NCI-H1105 treated with DMSO at 0.1 percent for 48 hours (cell line): ENCODE measurements at regions not wholly inside any gene's neighbourhood (a gene's known extent, or its start where the extent isn't known, plus 50 kb on each side); places are given as distances from the start of the nearest gene placed in this dataset.
A peak's percentile ranks its signal among the peaks of the same experiment; 100 is the strongest.
"Not testable (repeated sequence)": the region's sequence is repeated elsewhere in the genome, so short reads cannot be mapped to it uniquely, and the experiment has no call there.

ENCODE experiments used
- DNase-seq: peaks from one replicate; lab custom pipeline; 2025; lab: John Stamatoyannopoulos, UW

DNA sequence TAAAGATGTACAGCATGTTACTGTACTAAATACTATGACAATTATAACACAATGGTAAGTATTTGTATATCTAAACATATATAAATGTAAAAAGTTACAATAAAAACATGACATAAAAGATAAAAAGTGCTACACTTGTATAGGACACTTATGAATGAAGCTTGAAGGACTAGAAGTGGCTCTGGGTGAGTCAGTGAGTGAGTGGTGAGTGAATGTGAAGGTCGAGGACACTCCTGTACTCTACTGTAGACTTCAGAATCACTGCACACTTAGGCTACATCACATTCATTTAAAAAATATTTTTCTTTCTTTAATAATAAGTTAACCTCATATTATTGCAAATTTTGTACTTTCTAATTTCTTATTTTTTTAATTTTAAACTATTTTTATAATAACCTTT is 1476.7 kb upstream of the CDH8 start:
- DNase-seq, result no peak

DNA sequence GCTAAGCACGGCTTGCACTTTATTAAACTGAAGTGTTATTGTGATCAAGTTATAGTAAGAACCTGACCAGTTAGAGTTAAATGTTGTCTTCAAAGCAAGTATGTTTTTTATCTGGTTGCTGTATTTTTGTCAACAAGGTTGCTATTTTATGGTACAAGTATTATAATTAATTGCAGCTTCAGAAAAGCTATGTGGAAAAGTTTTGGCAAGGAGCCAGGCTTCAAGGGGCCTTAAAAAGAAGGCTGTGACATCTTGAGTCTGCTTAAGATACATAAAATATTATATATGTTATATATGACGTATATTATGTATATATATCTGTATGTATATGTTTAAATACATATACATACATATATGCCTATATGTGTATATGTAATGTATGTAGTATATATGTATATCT is 1461.2 kb upstream of the CDH8 start:
- DNase-seq, result peak; percentile 1

DNA sequence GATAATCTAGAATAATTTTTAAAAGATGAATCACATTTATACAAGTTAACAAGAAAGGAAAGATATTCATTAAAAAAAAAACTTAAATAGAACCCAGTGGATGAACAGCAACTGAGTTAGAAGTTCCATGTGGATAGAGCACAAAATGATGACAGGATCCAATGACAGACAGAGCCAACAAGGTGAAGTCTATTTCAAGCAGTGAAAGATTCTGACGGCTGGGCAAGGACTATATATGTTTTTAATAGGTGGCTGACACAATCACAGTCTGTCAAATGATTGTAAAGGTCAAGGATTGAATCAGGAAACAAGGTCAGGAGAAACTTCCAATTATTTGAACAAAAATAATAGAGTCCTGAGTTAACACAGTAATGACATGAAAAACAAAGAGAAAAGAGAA is 1460.0 kb upstream of the CDH8 start:
- no peak for DNase-seq

DNA sequence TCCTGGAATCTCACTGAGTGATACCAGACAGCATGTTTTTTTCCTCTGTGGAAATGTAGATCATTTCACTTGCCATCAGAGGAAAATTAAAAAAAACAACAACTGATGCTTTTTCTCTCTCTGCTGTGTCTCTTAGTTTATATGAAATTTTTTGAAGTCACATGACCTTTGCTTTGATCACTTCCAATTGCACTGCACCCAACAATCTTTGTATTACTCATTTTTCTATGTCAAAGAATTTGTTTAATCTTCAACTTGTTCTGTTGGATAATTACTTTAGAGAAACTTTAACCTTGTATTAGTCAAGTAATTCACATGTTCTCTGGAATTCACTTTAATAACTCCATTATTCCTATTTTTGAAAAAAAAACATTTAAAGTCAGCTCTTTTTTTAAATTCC is 1452.7 kb upstream of the CDH8 start:
- no peak for DNase-seq

DNA sequence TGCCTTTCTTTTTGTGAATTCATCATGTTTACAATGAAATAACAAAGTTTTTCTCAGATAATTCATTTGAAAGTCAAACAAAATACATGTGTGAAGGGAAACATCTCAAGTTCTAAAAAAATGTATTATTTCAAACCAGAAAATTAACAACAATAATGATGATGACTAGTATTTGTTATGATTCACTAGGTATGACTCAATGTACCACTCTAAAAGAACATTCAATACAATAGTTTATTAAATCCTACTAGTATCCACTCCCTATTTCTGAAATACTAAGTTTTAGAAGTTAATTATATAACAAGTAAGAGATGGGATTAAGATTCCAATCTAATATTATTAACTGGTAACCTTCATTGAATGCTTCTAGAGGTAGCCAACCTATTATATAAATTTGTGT is 1444.8 kb upstream of the CDH8 start:
- DNase-seq, result no peak

DNA sequence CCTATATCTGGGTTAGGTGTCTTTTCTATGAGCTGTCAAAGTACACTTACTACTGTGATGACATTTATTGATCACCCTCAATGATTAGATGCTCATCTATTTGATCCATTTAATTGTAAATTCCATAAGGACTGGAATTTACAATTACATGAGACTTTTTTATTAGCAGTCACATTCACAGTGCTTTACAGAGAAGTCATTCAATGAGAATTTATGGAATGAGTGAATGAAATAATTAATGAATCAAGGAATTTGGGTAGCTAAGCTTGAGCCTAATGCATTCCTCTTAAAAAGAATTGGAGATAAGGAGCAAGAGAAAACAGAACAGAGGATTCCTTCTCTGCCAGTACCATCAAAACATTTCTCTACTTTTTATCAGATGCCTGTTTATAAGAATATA is 1437.5 kb upstream of the CDH8 start:
- DNase-seq, result no peak

DNA sequence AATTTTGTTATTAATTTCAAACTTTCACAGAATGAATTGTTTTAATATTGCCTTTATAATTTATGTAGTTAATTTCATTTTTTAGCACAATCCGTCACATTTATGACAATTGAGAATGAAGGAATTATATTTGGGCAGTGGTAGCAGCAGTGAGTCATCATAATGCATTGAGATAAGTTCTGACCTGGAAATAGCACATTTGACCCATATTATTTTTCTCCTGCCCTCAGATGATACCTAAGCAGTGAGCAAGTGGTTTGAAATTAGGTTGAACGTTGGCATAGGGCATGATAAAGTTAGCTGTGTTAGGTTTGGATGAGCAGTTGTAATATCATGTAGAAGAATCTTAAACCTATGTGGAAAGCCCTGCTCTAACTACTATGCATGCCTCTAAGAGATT is 1431.3 kb upstream of the CDH8 start:
- no peak for DNase-seq

DNA sequence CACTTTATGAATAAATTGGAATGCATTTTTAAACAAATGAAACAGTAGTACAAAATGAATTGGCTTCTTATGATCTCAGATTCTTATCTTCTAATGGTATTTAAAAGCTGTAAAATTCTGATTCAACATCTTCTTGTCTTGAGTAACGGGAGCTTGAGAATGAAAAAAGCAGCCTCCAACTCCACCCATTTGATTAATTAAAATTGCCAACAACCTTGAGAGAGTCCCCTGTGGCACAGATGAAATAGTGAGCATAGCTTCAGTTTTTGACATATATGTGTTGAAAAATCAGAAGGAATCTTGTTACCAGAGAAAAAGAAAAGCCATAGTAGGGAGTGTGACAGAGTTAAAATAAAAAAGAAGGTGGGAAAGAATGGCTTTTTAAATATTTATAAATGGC is 1426.1 kb upstream of the CDH8 start:
- no peak for DNase-seq

DNA sequence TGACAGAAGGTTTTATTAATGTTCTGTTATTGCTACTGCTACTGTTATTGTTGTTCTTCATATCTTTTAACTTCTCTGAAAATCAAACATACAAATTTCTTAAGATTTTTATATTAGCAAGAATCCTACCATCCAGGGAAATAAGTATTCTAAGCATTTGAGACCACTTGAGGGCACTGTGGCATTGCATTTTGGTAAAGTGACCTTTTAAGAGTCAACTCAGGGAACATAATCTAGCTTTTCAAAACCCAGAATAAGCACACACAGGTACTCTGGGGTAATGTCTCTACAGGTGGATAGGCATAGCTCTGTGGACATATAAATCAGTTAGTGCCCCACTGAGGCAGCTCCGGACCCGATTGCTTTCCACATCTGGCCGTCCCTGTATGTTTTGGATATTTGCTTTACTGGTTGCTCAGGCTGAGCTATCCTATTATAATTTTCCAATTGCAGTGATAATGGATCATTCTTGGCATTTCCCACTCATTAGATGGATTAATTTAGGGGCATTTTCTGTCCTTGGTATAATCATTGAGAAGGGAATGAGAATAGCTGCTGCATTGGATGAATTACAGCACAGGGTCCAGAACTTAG is 1425.1 kb upstream of the CDH8 start:
- peak; percentile 49 for DNase-seq

DNA sequence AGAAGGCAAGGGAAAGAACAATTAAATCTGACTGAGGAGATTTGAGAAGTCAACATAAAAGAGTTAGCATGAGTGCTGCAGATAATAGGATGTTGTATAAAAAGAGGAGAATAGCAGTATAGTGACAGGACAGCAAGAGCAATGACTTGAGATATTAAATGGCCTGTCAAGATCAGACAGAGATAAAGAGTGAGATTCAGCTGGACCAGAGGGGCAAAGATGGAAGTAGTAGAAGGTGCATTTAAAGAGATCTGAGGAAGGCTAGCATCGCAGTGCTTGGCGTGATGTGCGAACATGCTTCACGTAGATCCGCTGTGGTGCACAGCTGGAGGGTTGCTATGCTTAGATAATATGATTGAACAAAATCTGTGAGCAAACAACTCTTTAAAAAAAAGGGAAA is 1422.6 kb upstream of the CDH8 start:
- DNase-seq, result no peak

DNA sequence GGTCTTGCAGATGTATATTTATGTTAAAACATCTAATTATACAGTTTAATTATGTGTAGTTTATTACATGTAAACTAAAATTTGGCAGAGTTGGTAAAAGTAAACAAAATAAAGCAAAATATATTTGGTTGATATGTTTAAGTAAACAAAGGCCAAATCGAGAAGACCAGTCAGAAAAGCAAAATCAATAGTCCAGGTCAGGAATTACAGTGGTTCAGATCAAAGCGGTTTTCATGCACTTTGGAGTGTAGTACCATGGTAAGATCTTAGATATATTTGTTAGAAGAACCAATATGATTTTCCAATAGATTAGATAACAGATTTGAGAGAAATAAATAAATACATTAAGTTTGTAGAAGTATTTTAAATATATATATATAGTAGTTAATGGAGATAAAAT is 1421.6 kb upstream of the CDH8 start:
- no peak for DNase-seq

DNA sequence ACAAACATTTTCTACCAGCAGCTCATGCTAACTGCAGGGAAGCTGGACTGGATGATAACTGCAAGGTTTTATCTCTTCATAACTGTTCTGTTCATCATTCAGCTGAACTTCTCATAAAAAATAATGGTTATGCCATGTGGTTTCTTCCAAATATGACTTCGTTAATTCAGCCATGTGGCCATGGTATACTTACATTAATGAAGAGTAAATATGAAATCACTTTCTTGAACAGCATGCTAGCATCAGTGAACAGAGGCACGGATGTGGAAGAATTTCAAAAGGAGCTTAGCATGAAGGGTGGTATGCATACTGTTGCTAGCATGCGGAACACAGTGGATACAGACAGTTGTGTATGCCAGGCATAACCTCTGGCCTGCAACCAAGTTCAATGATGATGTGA is 1417.0 kb upstream of the CDH8 start:
- DNase-seq, result no peak

DNA sequence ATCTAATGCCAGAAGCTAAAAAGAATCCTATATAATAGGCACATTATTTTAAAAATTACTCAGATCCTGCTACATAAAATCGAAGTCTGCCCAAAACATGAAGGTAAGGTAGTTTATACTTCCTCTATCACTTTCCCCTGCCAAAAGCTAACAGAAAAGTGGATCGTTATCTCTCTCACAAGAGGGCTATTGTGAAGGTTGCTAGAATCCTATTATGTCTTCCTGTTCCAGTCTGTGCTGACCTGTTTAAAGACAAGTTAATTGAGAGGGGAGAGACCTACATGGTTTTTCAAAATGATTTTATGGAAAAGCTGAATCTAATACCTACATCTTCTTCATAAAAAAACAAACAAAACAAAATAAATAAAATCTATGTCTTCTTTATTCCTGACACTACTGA is 1410.9 kb upstream of the CDH8 start:
- peak; percentile 69 for DNase-seq

DNA sequence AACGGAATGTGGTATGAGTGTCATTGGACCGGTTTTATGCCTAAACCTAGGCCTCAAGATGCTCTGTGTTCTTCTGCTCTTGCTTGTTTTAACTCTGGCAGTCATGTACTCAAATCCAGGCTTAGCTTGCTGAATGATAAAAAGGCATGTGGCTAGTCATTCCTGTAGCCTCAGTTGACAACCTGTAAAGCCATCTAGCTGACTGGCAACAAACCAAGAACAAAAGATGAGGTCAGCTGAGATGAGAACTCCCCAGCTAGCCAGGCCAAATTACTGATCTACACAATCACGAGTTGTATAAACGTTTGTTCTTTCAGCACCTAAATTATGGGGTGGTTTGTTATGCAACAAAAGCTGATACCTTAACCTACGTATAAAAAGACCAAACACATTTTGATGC is 1406.0 kb upstream of the CDH8 start:
- no peak for DNase-seq

DNA sequence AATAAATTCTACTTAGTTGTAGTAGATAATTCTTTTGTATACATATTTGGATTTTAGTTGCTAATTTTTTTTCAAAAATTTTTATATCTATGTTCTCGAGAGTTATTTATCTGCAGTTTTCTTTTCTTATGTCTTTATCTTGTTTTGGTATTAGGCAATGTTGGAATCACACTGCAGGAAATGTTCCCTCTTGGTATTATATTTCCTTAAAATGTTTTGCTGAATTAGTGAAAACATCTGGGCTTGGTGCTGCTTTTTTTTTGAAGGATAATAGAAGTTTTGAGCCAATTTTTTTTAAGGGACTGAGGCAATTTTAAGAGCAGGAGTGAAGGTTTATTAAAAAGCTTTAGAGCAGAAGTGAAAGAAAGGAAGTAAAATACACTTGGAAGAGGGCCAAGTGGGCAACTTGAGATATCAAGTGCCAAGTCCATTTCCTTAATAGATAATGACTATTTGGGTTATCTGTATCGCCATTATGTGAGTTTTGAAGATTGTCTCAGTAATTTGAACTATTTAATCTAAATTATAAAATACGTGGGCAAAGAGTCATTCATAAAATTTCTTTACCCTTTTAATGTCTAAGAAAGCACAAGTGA is 1390.1 kb upstream of the CDH8 start:
- DNase-seq, result no peak

DNA sequence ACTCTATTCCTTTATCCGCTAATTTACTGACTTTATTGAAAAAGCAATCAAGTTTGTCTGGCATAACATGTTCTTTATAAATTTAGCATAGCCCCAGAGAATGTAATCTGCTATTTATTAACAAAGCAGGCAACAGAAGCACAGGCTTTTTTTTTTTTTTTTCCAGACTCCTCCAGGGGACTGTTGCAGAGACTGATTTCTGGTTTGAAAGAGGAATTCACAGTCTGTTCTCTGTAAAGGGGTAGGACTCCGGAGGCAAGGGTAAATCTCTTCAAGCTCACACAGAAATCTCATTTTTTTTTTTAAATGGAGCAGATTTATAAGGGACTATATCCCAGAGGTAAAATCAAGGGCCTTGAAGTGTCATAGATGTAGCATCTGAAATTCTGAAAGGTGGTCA is 1386.5 kb upstream of the CDH8 start:
- no peak for DNase-seq

DNA sequence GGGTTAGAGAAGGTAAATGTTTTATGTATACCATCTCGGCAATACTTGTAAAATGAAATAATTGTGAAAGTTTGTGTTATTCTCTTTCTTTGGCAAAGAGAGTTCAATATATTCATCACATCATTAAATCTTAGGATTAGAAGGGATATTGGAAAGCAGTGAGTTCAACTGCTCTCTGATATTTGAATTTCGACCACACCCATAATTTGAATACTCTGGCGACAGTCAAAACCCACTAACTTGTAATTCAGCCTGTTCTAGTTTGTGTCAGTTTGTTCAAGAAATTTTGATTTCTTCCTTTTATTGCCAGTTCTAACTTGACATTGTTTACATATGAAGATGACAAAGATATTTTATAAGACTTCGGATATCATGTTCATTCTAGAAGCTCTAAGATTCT is 1380.5 kb upstream of the CDH8 start:
- DNase-seq, result no peak

DNA sequence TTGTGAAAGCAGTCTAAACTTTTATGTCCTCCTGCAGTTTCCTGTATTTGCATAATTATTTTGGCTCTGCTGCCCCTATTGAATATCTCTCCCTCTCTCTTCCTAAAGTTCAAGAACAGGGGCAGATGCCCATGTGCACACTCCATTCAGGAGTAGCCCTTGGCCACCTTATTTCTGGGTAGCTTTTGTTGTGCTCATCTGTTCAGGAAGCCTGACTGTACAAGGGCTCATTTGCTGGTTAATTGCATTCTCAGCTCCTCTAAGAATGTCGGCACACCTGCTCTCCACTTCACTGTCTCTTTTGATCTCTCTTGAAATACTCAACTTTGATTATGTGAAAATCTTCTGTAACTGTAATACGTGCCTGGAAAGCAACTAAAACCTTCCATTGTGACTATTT is 1378.8 kb upstream of the CDH8 start:
- peak; percentile 67 for DNase-seq

DNA sequence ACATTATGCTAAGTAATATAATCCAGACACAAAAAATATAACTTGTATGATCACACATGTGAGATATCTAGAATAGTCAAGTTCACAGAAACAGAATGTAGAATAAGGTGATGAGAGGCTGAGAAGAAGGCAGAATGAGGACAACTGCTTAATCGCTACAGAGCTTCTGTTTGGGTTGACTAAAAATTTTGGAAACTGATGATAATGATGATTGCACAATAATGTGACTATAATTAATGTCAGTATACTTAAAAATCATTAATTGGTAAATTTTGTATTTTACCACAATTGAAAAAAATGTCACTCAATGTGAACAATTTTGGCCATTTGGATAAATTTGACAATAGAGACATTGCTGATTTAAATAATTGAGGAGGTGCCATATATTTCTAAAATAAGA is 1374.4 kb upstream of the CDH8 start:
- DNase-seq, result no peak

DNA sequence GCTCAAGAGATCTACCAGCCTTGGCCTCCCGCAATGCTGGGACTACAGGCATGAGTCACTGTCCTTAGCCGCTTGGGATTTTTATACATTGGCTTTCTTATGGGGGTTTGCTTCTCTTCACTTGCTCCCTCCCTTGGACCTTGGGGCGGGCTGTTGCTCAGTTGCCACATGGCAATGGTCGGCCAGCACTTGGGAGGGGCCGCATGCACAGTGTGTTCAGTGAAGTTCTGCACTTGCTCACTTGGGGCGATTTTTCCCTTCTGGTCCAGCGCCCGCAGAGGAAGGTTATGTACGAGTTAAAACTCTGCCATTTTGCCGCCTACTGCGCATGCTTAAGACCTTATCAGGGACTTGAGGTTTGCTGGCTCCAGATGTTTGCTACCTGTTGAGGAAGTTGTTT is 1367.6 kb upstream of the CDH8 start:
- DNase-seq, result no peak

DNA sequence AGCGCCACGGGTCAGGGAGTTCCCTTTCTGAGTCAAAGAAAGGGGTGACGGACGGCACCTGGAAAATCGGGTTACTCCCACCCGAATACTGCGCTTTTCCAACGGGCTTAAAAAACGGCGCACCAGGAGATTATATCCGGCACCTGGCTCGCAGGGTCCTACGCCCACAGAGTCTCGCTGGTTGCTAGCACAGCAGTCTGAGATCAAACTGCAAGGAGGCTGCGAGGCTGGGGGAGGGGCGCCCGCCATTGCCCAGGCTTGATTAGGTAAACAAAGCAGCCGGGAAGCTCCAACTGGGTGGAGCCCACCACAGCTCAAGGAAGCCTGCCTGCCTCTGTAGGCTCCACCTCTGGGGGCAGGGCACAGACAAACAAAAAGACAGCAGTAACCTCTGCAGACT is 1352.0 kb upstream of the CDH8 start:
- not testable (repeated sequence) for DNase-seq

DNA sequence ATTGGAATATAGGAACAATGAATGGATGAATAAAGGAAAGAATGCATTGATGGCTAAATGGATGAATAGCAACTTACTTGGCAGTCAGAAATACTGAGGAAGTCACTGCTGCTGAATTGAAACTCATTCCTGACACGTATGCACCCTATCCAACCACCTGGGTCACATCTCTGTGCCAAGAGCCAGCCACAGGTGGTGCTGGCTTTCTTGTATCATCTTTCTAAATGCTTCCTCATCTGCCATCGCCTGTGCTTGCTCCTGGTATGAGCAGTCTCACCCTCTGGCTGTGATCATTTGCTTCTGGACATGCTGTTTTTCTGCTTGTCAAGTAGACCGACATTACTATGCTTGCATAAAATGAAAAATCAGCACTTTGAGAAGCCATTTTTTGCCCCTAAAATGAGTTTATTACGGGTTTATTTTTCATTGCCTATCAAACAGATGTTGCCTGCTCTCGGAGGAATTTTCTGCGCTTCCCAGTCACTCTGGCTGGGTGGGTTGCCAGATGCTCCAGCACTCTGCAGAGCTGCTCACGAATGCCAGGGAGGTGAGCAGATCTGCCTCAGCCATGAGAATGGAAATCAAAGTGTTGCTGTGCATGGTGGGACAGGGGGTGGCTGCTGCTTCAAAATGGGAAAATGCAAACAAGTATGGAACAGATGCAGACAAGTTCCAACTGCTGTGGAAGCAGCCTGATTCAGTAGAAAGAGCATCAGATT is 1349.6 kb upstream of the CDH8 start:
- DNase-seq, result no peak

DNA sequence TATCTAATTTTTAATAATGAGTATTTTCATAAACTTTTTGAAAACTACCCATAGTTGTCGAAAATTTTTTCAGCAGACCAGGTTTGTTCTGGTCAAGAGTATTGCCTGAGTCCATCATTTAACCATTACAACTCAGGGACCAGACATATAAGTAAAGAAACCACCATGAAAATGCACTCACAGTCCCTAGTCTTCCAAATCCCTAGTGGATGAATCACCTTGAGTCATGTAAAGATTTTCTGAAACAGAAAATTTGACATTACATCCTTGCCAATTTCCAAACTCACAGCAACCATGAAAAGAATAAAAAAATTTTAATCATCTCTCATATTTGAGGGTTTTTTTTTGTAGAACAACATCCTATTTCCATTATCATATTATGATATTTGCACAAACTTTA is 1337.5 kb upstream of the CDH8 start:
- DNase-seq, result no peak

DNA sequence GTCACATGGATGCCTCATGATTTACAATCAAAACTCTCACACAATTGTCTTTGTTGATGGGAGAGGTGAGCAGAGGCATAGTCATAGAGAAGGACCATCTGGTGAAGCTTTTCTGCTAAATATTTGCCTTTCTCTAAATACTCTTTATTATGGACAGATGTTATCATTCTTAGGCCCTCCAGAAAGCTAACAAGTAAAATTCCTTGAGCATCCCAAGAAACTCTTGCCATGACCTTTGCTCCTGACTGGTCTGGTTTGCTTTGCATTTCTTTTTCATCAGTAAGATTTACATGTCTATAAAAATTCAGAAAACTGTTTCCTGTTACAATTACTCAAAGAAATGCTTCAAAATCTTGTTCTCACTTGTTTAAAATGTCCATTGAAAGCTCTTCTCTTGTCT is 1336.6 kb upstream of the CDH8 start:
- no peak for DNase-seq
